ENCODE measurements at regions not wholly inside any gene's neighbourhood (a gene's known extent, or its start where the extent isn't known, plus 50 kb on each side); places are given as distances from the start of the nearest gene placed in this dataset.

DNA sequence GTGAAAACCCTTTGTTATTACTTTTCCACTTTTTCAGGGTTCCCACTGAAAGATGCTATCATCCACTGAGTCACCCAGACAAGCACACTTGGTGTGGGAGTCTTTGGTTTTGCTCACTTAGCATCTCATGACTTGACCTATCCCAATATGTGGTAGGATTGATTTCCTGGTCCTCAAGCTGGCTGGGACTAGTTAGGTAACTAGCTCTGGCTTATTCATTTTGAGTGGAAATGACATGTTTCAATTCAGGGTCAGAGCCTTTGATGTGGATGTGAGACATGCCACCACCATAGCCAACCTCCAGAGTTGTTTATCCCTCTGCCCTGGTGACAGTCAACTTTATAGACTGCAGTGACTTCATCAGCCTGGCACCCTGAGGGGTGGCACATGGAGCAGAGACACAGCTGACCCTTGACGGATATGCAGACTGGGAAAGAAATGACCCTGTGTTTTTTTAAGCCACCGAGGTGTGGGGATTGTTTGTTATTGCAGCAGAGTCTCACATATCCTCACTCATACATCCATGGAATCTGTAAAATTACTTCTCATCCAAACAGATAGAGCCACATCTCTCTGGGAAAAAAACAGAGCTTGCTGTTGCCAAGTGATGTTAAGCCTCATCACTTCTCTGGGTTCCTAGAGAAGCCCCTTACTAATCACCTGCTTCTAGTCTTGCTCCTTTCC lies 699.9 kb downstream of the MATN1 start:
- no peak overlapping the region for H3K4me3 ChIP-seq (ENCODE audit: low read depth, low read length)
- TF ChIP-seq, protein P1, sequence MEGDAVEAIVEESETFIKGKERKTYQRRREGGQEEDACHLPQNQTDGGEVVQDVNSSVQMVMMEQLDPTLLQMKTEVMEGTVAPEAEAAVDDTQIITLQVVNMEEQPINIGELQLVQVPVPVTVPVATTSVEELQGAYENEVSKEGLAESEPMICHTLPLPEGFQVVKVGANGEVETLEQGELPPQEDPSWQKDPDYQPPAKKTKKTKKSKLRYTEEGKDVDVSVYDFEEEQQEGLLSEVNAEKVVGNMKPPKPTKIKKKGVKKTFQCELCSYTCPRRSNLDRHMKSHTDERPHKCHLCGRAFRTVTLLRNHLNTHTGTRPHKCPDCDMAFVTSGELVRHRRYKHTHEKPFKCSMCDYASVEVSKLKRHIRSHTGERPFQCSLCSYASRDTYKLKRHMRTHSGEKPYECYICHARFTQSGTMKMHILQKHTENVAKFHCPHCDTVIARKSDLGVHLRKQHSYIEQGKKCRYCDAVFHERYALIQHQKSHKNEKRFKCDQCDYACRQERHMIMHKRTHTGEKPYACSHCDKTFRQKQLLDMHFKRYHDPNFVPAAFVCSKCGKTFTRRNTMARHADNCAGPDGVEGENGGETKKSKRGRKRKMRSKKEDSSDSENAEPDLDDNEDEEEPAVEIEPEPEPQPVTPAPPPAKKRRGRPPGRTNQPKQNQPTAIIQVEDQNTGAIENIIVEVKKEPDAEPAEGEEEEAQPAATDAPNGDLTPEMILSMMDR (IDR thresholded peaks at IDR 0.05; ENCODE audit: low read depth, low read length) = no peak

DNA sequence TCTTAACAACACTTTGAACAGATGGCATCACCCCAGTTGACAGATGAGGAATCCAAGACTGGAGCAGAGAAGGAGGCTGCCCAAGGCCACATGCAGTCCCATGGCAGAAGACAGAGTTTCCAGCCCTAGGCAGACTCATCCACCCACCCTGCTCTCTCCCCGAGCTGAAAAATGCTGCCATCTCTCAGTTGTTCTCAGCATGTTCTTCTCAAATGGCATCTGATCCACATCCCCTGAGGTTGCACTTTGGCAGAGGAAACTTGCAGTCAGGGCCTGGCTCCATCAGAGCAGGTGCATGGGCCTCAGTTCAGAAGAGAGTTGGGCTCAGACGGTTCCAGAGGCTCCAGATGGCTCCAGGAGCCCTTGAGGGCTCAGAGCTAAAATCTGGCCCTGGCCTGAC lies 709.4 kb downstream of the MATN1 start:
- H3K4me3 ChIP-seq (ENCODE audit: low read depth, low read length) = no peak overlapping the region
- TF ChIP-seq, protein P1 (IDR thresholded peaks at IDR 0.05; ENCODE audit: low read depth, low read length) = no peak

DNA sequence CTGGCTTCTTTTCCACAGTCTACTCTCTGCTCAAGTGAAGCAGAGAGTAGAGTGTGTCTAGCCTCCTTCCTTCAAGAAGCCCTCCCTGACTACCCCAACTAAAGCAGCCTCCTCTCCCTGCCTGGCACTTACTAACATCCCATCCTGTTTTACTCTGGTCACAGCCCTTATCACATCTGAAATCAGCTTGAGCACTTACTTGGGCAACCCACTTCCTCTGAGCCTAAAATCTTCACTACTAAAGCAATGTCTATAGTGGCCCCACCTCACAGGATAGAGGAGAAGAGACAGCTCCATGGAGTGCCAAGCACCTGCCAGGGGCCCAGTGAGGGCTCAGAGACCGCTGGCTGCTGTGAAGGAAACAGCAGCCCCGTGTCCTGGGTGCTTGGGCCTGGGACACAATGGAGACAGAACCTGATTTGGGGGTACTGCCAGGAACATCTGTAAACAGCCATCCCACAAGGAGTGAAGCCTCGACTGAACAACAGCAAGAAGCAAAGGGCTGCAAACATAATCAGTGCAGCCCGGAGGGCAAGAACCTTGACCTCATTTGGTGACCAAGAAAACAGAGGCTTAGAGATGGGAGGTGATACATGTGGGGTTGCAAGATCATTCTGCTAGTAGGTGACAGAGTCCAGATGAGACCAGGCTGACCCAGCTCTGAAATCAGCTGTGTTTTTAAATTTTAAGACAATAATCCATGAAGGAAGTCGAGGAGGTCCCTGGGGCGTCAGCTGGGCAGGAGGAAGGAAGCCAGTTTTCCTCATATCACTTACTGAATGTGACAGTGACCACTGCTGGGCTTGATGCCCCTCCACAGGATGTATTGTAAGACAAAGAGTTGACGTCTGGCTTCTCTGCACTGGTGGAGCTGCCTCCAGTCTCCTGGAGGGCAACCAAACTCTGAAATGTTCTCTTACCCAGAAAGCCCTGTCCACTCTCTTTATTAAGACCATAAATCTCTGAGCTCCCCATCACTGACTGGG lies 710.6 kb downstream of the MATN1 start:
- H3K4me3 ChIP-seq (ENCODE audit: low read depth, low read length) = no peak overlapping the region
- TF ChIP-seq, protein P1 (IDR thresholded peaks at IDR 0.05; ENCODE audit: low read depth, low read length) = no peak

DNA sequence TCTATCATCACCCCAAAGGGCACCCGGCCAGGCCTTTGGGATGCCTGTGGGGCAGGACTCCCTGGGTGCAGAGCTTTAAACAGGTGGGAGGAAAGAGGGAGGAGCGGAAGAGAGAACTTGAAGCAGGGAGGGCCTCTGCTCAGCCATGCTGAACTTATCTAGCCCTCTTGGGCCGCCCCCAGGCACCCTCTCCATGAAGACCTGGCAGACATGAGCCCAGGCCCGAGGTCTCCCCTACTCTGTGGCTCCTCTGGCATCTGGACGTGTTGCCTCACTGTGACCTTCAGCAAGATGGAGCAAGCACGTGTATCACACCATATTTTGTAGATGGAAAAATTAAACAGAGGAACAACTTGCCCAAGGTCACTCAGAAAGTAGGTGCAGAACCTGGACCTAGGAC lies 711.4 kb downstream of the MATN1 start:
- TF ChIP-seq, protein P1 (IDR thresholded peaks at IDR 0.05; ENCODE audit: low read depth, low read length) = no peak
- H3K4me3 ChIP-seq (ENCODE audit: low read depth, low read length) = no peak overlapping the region

DNA sequence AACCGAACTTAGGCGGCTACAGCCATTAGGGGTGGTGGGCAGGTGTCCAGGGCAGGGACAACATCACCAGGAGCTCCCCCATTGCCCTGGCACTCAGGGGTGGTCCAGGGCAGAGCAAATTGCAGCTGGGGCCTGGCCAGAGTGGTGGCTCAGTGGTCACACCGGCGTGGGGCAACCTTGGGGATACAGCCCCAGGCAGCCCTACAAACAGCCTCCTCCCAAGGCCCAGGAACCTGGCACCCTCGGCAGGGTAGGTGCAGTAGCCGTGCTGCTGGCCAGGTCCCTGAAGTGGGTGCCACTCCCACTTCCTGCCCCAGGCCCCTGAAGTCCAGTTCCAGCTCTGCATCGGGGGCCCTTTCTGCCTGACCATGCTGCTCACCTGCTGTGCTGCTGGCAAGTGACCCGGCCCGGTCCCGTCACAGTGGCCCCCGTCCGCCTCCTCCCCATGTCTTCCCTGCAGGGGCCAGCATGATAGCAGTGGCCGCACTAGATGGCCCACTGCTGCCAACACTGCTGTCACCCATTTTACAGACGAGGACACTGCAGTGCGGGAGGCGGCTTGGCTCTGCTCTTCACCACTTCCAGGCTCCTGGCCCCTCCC lies 712.8 kb downstream of the MATN1 start:
- no peak overlapping the region for H3K4me3 ChIP-seq (ENCODE audit: low read depth, low read length)
- TF ChIP-seq, protein P1 (IDR thresholded peaks at IDR 0.05; ENCODE audit: low read depth, low read length) = no peak

DNA sequence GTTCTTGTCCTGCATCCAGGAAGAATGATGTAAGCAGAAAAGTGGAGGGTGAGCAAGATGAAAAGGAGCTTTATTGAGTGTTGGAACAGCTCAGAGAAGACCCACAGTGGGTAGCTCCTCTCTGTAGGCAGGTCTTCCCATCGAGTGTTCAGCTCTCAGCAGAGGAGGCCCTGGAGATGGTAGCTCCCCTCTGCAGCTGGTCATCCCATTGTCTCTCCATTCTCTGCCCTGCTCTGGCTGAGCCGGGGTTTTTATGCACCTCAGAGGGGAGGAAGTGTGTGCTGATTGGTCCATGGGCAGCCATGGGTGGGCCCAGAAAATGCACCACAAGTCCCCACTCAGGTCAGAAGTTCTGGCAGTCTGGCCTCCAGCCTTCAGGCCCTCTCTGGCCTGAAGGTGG lies 713.7 kb downstream of the MATN1 start:
- H3K4me3 ChIP-seq (ENCODE audit: low read depth, low read length) = no peak overlapping the region
- TF ChIP-seq, protein P1 (IDR thresholded peaks at IDR 0.05; ENCODE audit: low read depth, low read length) = no peak

All from WI38 (cell line).